IMR-90 (cell line): ENCODE measurements at regions not wholly inside any gene's neighbourhood (a gene's known extent, or its start where the extent isn't known, plus 50 kb on each side); places are given as distances from the start of the nearest gene placed in this dataset.

Source experiments
- CEBPB ChIP-seq: IDR thresholded peaks from 2 replicates; pipeline ENCODE4 v1.6.1; 2012; ENCODE audit warnings: low read depth, low read length, improper control_type of control experiment
- FOS ChIP-seq: fragments of 150-350 bp; IDR thresholded peaks from 2 replicates; pipeline ENCODE4 v1.6.1; 2016; ENCODE audit warnings: low read depth, low read length
- MAFK ChIP-seq: IDR thresholded peaks from 2 replicates; pipeline ENCODE4 v1.6.1; 2012; ENCODE audit warnings: low read depth, low read length, improper control_type of control experiment
- MXI1 ChIP-seq: IDR thresholded peaks from 2 replicates; pipeline ENCODE4 v1.6.1; 2012; ENCODE audit warnings: low read depth, mild to moderate bottlenecking, low read length, moderate library complexity, borderline replicate concordance
- POLR2A ChIP-seq: IDR thresholded peaks from 2 replicates; pipeline ENCODE4 v1.6.1; 2012; ENCODE audit warnings: mild to moderate bottlenecking, low read depth, low read length
- RAD21 ChIP-seq: IDR thresholded peaks from 2 replicates; pipeline ENCODE4 v1.6.1; 2012; ENCODE audit warnings: low read length, improper control_type of control experiment
- RCOR1 ChIP-seq: IDR thresholded peaks from 2 replicates; pipeline ENCODE4 v1.6.1; 2012; ENCODE audit warnings: mild to moderate bottlenecking, low read length, improper control_type of control experiment; ENCODE audit not compliant: insufficient replicate concordance
- RFX5 ChIP-seq: IDR thresholded peaks from 2 replicates; pipeline ENCODE4 v1.8.0; 2012; ENCODE audit warnings: low read depth, mild to moderate bottlenecking, low read length, moderate library complexity
- SMC3 ChIP-seq: fragments of 150-350 bp; IDR thresholded peaks from 2 replicates; pipeline ENCODE4 v1.6.1; 2016; ENCODE audit warnings: low read depth, mild to moderate bottlenecking, antibody characterized with exemption, low read length, moderate library complexity
- TF ChIP-seq, protein P1 (sequence below): conservative IDR thresholded peaks from 2 replicates; pipeline ENCODE4 v1.5.1; 2012; ENCODE audit warnings: mild to moderate bottlenecking, low read depth, low read length, improper control_type of control experiment
- TF ChIP-seq, protein P2 (sequence below): fragments of 150-350 bp; IDR thresholded peaks from 2 replicates; pipeline ENCODE4 v1.6.1; 2017; ENCODE audit warnings: mild to moderate bottlenecking, antibody characterized with exemption, low read length, low read depth

DNA sequence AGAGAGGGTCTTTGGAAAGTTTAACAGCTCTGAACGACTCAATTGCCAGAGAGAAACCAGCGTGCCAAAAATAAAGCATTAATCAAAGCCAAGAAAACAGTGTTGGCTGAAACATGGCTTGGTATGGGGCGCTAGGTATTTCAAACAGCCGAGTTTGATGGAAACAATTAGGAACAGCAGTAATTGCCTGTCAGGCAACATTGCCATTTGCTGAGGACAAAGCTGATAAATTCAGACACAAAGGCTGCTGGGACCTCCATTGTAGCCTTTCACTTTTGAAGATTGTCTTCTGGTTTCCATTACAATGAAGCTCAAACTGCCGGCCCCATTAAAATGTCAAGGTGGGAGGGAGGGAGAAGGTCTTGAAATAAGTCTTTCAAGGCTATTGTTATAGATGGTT lies 125.4 kb upstream of the SPDL1 start:
- TF ChIP-seq, protein P1, sequence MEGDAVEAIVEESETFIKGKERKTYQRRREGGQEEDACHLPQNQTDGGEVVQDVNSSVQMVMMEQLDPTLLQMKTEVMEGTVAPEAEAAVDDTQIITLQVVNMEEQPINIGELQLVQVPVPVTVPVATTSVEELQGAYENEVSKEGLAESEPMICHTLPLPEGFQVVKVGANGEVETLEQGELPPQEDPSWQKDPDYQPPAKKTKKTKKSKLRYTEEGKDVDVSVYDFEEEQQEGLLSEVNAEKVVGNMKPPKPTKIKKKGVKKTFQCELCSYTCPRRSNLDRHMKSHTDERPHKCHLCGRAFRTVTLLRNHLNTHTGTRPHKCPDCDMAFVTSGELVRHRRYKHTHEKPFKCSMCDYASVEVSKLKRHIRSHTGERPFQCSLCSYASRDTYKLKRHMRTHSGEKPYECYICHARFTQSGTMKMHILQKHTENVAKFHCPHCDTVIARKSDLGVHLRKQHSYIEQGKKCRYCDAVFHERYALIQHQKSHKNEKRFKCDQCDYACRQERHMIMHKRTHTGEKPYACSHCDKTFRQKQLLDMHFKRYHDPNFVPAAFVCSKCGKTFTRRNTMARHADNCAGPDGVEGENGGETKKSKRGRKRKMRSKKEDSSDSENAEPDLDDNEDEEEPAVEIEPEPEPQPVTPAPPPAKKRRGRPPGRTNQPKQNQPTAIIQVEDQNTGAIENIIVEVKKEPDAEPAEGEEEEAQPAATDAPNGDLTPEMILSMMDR: no peak
- TF ChIP-seq SMC3 (no peak), RCOR1 (no peak), POLR2A (no peak), MXI1 (no peak), RAD21 (no peak), FOS (no peak), MAFK (no peak), RFX5 (no peak), CEBPB (no peak)
- TF ChIP-seq, protein P2, sequence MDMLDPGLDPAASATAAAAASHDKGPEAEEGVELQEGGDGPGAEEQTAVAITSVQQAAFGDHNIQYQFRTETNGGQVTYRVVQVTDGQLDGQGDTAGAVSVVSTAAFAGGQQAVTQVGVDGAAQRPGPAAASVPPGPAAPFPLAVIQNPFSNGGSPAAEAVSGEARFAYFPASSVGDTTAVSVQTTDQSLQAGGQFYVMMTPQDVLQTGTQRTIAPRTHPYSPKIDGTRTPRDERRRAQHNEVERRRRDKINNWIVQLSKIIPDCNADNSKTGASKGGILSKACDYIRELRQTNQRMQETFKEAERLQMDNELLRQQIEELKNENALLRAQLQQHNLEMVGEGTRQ: no peak
